CD4-positive, alpha-beta T cell treated with Interleukin-15 for 4 hours (primary cell): ENCODE measurements at regions not wholly inside any gene's neighbourhood (a gene's known extent, or its start where the extent isn't known, plus 50 kb on each side); places are given as distances from the start of the nearest gene placed in this dataset.

ENCODE experiments used
- DNase-seq: peaks from one replicate; pipeline ENCODE4 v3.0.0-alpha.2; 2020; ENCODE audit warnings: low spot score

DNA sequence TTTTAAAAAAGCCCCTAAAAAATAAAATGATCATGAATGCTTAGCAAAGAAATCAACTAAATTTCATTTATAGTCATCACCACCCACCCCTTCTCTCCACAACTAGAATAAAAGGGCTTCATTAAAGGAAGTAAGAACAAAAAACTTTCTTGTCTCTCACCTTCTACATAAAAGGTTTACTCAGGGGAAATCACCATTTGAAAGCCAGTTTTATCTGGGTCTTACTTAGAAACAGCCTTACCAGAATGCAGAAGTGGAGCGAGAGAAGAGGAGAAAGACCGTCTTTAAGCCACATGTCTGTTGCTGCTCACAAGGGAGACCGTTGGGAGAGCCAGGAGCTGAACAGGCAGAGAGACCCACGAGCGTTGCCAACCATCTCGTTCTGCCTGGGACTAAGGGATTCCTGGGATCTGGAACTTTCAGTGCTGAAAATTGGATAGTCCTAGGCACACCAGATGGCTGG is 350.1 kb upstream of the PROK2 start:
- DNase-seq: no peak

GRCh38 chr3:72133329-72134011 is 348.5 kb upstream of the PROK2 start:
- no peak for DNase-seq

- no peak for DNase-seq
These were observed 347.0 kb upstream of the PROK2 start for GRCh38 chr3:72131899-72132298.

GRCh38 chr3:72130565-72130964 is 345.6 kb upstream of the PROK2 start:
- DNase-seq: no peak

DNA sequence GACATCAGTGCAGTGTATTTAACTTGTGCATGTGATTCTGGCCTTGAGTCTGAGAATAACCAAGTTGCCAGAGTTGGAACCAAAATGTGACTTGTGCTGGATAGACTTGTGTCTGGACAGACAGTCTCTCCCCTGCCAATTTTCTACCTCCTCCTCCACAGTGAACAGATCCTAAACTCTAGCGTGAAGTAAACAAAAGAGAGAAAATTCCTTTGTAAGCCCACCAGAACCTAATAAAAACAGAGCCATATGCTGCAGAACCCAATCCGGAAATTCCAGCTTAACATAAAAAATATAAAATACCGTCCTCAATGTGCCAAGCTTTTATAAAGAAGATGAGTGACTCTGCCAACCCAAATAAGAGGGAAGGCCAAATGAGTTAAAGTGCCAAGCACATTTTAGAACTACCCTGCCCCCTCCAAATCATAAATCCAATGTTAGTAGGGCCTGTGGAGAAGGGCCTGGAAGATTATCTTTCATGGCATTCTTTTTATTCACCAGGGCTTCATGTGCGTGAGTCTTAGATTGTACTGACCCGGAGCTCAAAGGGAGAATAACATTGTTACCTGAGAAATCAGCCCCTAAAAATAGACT is 344.6 kb upstream of the PROK2 start:
- DNase-seq: no peak

GRCh38 chr3:72128921-72129320 is 344.0 kb upstream of the PROK2 start:
- DNase-seq: no peak

GRCh38 chr3:72127844-72128243 is 342.9 kb upstream of the PROK2 start:
- no peak for DNase-seq

- DNase-seq: no peak
These were observed 342.3 kb upstream of the PROK2 start for GRCh38 chr3:72127224-72127612.

- DNase-seq: no peak
These were observed 341.7 kb upstream of the PROK2 start for GRCh38 chr3:72126441-72127223.

GRCh38 chr3:72123908-72124441 is 339.0 kb upstream of the PROK2 start:
- DNase-seq: no peak

- DNase-seq: no peak
These were observed 336.1 kb upstream of the PROK2 start for GRCh38 chr3:72120806-72121778.

GRCh38 chr3:72120039-72120438 is 335.1 kb upstream of the PROK2 start:
- no peak for DNase-seq

DNA sequence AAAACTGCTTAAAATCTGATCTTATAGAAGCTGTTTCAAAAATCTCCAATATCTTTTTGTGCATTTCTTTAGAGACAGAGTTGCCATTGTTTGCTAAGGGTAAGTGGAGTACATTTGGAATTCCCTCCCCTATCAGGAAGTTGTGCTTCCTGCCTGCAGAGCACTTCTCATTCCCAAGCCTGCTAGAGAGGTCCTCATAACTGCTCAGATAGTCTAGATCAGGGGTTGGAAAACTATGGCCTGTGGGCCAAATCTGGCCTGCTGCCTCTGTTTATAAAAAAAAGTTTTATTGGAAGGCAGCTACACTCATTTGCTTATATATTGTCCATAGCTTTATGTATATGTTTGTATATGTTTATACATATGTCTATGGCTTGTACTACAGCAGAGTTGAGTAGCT is 333.7 kb upstream of the PROK2 start:
- DNase-seq: no peak

DNA sequence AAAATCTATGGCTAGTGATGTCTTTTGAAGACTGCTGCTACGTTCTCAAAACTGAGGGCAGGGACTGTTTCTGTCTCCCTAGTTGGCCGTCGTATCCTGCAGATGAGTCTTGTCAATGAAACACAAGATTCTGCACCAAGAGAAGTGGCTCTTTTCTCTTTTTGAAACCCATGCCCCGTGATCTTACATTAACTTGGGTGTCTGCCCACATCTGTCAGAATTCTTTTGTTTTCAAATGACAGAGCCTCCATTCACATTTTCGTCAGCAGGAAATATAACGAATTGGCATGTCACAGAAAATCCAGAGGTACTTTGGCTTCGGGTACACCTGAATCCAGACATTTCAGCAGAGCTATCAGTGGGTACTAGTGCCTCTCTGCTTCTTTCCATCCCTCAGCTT is 331.3 kb upstream of the PROK2 start:
- DNase-seq: no peak

GRCh38 chr3:72115307-72115706 is 330.4 kb upstream of the PROK2 start:
- no peak for DNase-seq

DNA sequence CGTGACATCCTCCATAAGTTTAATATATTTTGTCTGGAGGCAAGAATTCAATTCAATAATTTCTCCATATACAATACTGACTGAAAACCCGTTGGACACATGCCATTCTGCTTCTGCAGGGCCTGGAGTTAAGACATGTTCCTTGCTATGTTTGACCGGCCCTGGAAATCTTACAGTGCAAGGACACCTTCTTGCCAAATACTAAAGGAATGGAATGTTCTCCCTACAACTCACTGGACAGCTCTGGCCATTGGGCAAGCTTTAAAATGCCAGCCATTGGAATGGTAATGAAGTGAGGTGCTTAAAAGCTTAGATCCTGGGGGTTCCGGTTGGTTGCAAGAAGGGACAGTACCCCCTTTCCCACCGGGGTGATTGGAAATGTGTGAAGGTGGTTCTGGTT is 329.8 kb upstream of the PROK2 start:
- no peak for DNase-seq

GRCh38 chr3:72113964-72114363 is 329.0 kb upstream of the PROK2 start:
- DNase-seq: no peak

DNA sequence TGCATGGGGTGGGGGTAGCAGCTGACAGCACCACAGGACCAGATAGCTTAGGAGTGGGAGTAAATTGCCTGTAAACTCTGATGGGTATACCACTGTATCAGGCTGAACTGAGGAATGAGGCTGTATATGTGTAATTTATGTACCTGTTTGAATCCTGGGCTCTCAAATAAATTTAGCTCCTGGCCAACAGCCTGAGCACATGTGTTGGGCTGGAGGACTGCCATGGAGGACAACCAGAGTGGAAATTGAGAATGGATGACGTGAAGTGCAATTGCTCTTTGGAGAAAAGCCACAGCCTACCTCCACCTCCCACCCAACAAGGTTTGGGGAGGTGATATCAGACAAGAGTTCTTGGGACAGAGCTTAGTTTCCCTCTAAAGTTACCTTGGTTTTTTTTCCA is 328.6 kb upstream of the PROK2 start:
- DNase-seq: no peak

DNA sequence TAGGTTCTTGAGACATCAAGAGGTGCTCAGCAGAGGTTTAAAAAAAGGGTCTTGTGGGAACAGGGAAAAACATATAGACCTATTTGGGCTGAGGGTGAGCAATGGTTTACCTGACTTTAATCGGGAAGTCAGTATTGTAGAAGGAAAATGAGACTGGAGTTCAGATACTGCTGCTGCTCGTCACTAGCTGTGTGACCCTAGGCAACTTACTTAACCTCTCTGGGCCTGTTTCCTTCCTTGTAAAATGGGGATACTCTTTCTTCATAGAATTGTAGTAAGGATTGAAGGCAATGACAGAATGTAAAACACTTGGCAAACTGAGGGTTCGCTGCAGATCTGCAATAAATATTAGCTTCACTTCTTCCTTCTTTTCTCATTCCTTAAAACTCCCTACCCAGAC is 327.5 kb upstream of the PROK2 start:
- DNase-seq: no peak

- DNase-seq: no peak
These were observed 326.6 kb upstream of the PROK2 start for GRCh38 chr3:72111265-72112205.
